AG04450 (cell line): ENCODE measurements at regions not wholly inside any gene's neighbourhood (a gene's known extent, or its start where the extent isn't known, plus 50 kb on each side); places are given as distances from the start of the nearest gene placed in this dataset.

ENCODE experiments used
- CTCF ChIA-PET: fragments of 300-600, 350-600 bp; formaldehyde crosslinking; extraction: SDS; loops from one replicate; lab custom pipeline; 2022; ENCODE audit warnings: antibody characterized with exemption, inconsistent platforms; lab: Charles Lee
- POLR2A ChIA-PET: fragments of 350-600 bp; formaldehyde crosslinking; extraction: SDS; loops from one replicate; lab custom pipeline; 2021; ENCODE audit warnings: antibody characterized with exemption, inconsistent platforms; lab: Yijun Ruan, JAX
- DNase-seq: peaks from one replicate; pipeline ENCODE4 v3.0.0-alpha.2; 2011; ENCODE audit warnings: low read depth, low spot score
- H3K27ac ChIP-seq: one replicate; pipeline ENCODE4 v1.5.1; 2012; ENCODE audit warnings: low read depth, low read length, control low read depth
- H3K27me3 ChIP-seq: one replicate; pipeline ENCODE4 v1.6.0; 2012; ENCODE audit warnings: low read length; ENCODE audit not compliant: control insufficient read depth, insufficient read depth
- H3K4me3 ChIP-seq: 2 replicates; pipeline ENCODE4 v1.5.1; 2011; ENCODE audit warnings: mild to moderate bottlenecking, low read depth, low read length, control low read depth
- H3K9me3 ChIP-seq: 2 replicates; pipeline ENCODE4 v1.5.1; 2012; ENCODE audit warnings: low read length; ENCODE audit not compliant: control insufficient read depth, insufficient read depth
- CTCF ChIP-seq: IDR thresholded peaks from 2 replicates; pipeline ENCODE4 v1.5.1; 2011; ENCODE audit warnings: low read depth, low read length, control low read depth, inconsistent platforms

GRCh38 chr16:13291591-13292333 lies 390.4 kb downstream of the SHISA9 start:
- no peak for TF ChIP-seq CTCF
- Histone ChIP-seq H3K9me3 (peaks cover 9% of the 10 kb centered on the region), H3K27me3 (no peaks in the 10 kb centered on the region), H3K27ac (no peak overlapping the region), H3K4me3 (no peak overlapping the region)
- DNase-seq: no peak
- ChIA-PET CTCF (no interaction called here), POLR2A (no interaction called here)

GRCh38 chr16:13296206-13296605 lies 394.8 kb downstream of the SHISA9 start:
- TF ChIP-seq CTCF: no peak
- no peak overlapping the region for H3K4me3 ChIP-seq
- CTCF ChIA-PET: no interaction called here
- H3K9me3 ChIP-seq: peaks cover 17% of the 10 kb centered on the region
- no peak for DNase-seq
- POLR2A ChIA-PET: no interaction called here
- no peaks in the 10 kb centered on the region for H3K27me3 ChIP-seq
- H3K27ac ChIP-seq: no peak overlapping the region

- Histone ChIP-seq H3K27me3 (no peaks in the 10 kb centered on the region), H3K27ac (no peak overlapping the region), H3K9me3 (peaks cover 24% of the 10 kb centered on the region), H3K4me3 (no peak overlapping the region)
- CTCF ChIA-PET: no interaction called here
- DNase-seq: no peak
- no peak for TF ChIP-seq CTCF
- POLR2A ChIA-PET: no interaction called here
These were observed 397.3 kb downstream of the SHISA9 start for GRCh38 chr16:13298666-13299065.

GRCh38 chr16:13300066-13300840 lies 398.9 kb downstream of the SHISA9 start:
- TF ChIP-seq CTCF: no peak
- H3K4me3 ChIP-seq: no peak overlapping the region
- no peak overlapping the region for H3K27ac ChIP-seq
- CTCF ChIA-PET: no interaction called here
- POLR2A ChIA-PET: no interaction called here
- H3K9me3 ChIP-seq: peaks cover 28% of the 10 kb centered on the region
- H3K27me3 ChIP-seq: no peaks in the 10 kb centered on the region
- DNase-seq: no peak

- no peak for DNase-seq
- Histone ChIP-seq H3K27ac (no peak overlapping the region), H3K4me3 (no peak overlapping the region), H3K27me3 (no peaks in the 10 kb centered on the region), H3K9me3 (peaks cover 19% of the 10 kb centered on the region)
- CTCF ChIA-PET: no interaction called here
- POLR2A ChIA-PET: no interaction called here
- TF ChIP-seq CTCF: no peak
These were observed 403.8 kb downstream of the SHISA9 start for GRCh38 chr16:13305019-13305755.
